ENCODE measurements at regions not wholly inside any gene's neighbourhood (a gene's known extent, or its start where the extent isn't known, plus 50 kb on each side); places are given as distances from the start of the nearest gene placed in this dataset.
"Not testable (repeated sequence)": the region's sequence is repeated elsewhere in the genome, so short reads cannot be mapped to it uniquely, and the experiment has no call there.

DNA sequence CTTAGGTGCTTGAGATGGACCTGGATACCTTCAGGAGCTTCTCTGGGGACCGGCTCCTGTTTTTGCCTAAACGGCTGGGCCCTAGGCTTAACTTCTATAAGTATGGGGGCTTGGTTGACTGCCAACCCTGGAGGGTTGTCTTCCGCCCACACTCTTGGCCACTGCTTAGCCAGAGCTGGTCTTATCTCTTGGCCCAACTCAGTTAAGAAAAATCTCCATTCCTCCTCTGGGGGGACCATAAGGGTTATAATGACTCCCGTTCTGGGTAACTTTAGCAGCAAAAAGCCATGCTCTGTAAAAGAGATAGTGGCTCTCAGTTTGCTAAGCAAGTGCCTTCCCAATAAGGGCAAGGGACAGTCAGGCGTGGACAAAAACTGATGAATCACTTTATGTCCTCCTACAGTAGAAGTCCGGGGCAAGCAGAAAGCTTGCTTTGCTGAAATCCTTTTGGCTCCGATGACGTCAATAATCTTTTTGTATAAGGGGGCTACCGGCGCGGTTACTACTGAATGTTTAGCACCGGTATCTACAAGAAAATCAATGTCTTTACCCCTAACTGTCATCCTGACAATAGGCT, 130.0 kb upstream of the CCZ1B start:
- TF ChIP-seq, protein P1, sequence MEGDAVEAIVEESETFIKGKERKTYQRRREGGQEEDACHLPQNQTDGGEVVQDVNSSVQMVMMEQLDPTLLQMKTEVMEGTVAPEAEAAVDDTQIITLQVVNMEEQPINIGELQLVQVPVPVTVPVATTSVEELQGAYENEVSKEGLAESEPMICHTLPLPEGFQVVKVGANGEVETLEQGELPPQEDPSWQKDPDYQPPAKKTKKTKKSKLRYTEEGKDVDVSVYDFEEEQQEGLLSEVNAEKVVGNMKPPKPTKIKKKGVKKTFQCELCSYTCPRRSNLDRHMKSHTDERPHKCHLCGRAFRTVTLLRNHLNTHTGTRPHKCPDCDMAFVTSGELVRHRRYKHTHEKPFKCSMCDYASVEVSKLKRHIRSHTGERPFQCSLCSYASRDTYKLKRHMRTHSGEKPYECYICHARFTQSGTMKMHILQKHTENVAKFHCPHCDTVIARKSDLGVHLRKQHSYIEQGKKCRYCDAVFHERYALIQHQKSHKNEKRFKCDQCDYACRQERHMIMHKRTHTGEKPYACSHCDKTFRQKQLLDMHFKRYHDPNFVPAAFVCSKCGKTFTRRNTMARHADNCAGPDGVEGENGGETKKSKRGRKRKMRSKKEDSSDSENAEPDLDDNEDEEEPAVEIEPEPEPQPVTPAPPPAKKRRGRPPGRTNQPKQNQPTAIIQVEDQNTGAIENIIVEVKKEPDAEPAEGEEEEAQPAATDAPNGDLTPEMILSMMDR (IDR thresholded peaks at IDR 0.05 in 8 of 11, conservative IDR thresholded peaks at IDR 0.05 in 3 of 11), result not testable (repeated sequence)
- not testable (repeated sequence) for TF ChIP-seq POLR2A, POLR2AphosphoS5 (IDR thresholded peaks at IDR 0.05)
